CD4-positive, alpha-beta memory T cell (primary cell): ENCODE measurements at regions not wholly inside any gene's neighbourhood (a gene's known extent, or its start where the extent isn't known, plus 50 kb on each side); places are given as distances from the start of the nearest gene placed in this dataset.

Source experiments
- CTCF ChIA-PET: fragments of 350-600 bp; sonication (Branson Sonifier 250); formaldehyde crosslinking; loops from one replicate; lab custom pipeline; 2021; ENCODE audit warnings: inconsistent platforms; ENCODE audit not compliant: partially characterized antibody; lab: Charles Lee
- POLR2A ChIA-PET: fragments of 350-600 bp; sonication (Branson Sonifier 250); formaldehyde crosslinking; loops from one replicate; lab custom pipeline; 2021; ENCODE audit not compliant: partially characterized antibody; lab: Charles Lee
- DNase-seq, 5 donors: peaks; one replicate each; pipeline versions ENCODE4 v3.0.0 to v3.0.0-alpha.2; 2020 to 2022; ENCODE audit warnings: mixed read lengths in 1 of 5
- H3K27ac ChIP-seq: one replicate; pipeline ENCODE4 v1.7.0; 2013; ENCODE audit warnings: low read depth, low read length
- H3K27me3 ChIP-seq: 2 replicates; pipeline ENCODE4 v1.7.0; 2013; ENCODE audit warnings: mild to moderate bottlenecking, low read length, moderate library complexity; ENCODE audit not compliant: insufficient read depth
- H3K36me3 ChIP-seq: 2 replicates; pipeline ENCODE4 v1.7.0; 2013; ENCODE audit warnings: mild to moderate bottlenecking, low read length, moderate library complexity; ENCODE audit not compliant: insufficient read depth
- H3K4me1 ChIP-seq: 2 replicates; pipeline ENCODE4 v1.7.0; 2013; ENCODE audit warnings: mild to moderate bottlenecking, low read length, moderate library complexity; ENCODE audit not compliant: insufficient read depth
- H3K4me3 ChIP-seq, 2 donors: one replicate each; pipeline ENCODE4 v1.7.0; 2013; ENCODE audit warnings: low read length in 2 of 2, mild to moderate bottlenecking in 1 of 2
- H3K9me3 ChIP-seq, 2 donors: one replicate each; pipeline ENCODE4 v1.7.0; 2013; ENCODE audit warnings: low read length in 2 of 2, control low read depth in 1 of 2; ENCODE audit not compliant: control insufficient read depth in 1 of 2
- H3K27ac Mint-ChIP-seq, 7 donors: one replicate each; pipeline ENCODE4 v1.8.0; 2020 to 2021; ENCODE audit warnings: mixed read lengths in 7 of 7, mild to moderate bottlenecking in 6 of 7, inconsistent platforms in 3 of 7, moderate library complexity in 3 of 7
- H3K27me3 Mint-ChIP-seq, 2 donors: one replicate each; pipeline ENCODE4 v1.8.0; 2020 to 2021; ENCODE audit warnings: mixed read lengths in 2 of 2
- H3K36me3 Mint-ChIP-seq, 2 donors: one replicate each; pipeline ENCODE4 v1.8.0; 2020 to 2021; ENCODE audit warnings: mixed read lengths in 2 of 2, inconsistent platforms in 1 of 2, mild to moderate bottlenecking in 1 of 2
- H3K4me1 Mint-ChIP-seq, 4 donors: one replicate each; pipeline ENCODE4 v1.8.0; 2020 to 2021; ENCODE audit warnings: mixed read lengths in 4 of 4, mild to moderate bottlenecking in 1 of 4
- H3K4me3 Mint-ChIP-seq, 8 donors: one replicate each; pipeline ENCODE4 v1.8.0; 2020 to 2021; ENCODE audit warnings: mixed read lengths in 8 of 8, mild to moderate bottlenecking in 7 of 8, moderate library complexity in 6 of 8, inconsistent platforms in 3 of 8
- H3K9me3 Mint-ChIP-seq, 8 donors: one replicate each; pipeline ENCODE4 v1.8.0; 2020 to 2021; ENCODE audit warnings: mixed read lengths in 8 of 8, mild to moderate bottlenecking in 5 of 8, inconsistent platforms in 3 of 8, moderate library complexity in 1 of 8
- intact Hi-C: fragments of 100-400 bp; cut with micrococcal nuclease; formaldehyde crosslinking; loops from one replicate; pipeline ENCODE4 v1.15.1; 2023

DNA sequence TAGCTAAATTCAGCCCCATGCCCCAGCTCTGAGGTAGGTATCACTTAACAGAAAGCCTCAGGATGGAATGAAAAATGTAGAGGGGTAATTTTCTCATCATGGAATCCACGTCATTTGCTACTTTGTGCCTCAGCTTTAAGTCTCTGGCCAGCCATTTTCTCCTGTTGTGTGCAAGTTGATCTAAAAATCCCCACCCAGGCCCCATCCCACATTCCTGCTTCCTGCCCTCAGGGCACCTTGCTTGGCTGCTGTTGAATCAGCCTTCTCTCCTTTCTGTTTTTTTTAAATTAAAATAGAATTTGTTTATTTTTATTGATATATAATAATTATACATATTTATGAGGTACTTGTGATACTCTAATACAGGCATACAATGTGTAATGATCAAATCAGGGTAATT lies 179.9 kb upstream of the TSHZ3 start:
- intact Hi-C loops: no loop called here
- Histone ChIP-seq H3K4me1 (no peaks in the 10 kb centered on the region), H3K27ac (no peak overlapping the region), H3K27me3 (no peaks in the 10 kb centered on the region), H3K36me3 (no peaks in the 10 kb centered on the region), H3K9me3 (no peaks in the 10 kb centered on the region), H3K4me3 (no peak overlapping the region)
- H3K4me3 Mint-ChIP-seq: no peak overlapping the region
- peaks cover 5 to 7% of the 10 kb centered on the region in 2 donors for H3K27me3 Mint-ChIP-seq
- H3K36me3 Mint-ChIP-seq: no peaks in the 10 kb centered on the region
- CTCF ChIA-PET: no interaction called here
- peaks cover 2 to 26% (median 21%) of the 10 kb centered on the region in 8 donors for H3K9me3 Mint-ChIP-seq
- H3K4me1 Mint-ChIP-seq: no peaks in the 10 kb centered on the region
- POLR2A ChIA-PET: no interaction called here
- no peak for DNase-seq
- H3K27ac Mint-ChIP-seq: no peak overlapping the region

DNA sequence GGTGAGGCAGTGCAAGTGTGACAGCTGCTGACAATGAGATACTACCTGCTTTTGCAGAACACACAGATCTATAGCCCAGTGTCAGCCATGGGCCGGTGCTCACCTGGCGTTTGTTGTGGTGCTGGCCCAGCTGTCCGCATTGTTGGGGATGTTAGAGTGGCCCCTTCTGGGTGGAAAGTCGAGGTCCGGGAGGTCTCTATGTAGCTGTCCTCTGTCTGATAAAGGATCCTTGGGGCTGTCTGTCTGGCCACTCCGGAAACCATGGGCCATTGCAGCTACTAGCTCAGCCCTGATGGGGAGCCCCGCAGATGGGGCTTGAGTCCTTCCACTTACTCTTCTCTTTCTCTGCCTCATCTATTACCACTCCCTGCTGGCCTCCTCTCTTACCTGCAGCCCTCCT lies 181.5 kb upstream of the TSHZ3 start:
- peaks cover 2 to 16% (median 12%) of the 10 kb centered on the region in 8 donors for H3K9me3 Mint-ChIP-seq
- ChIA-PET POLR2A (no interaction called here), CTCF (no interaction called here)
- no peak for DNase-seq
- H3K27me3 ChIP-seq: no peaks in the 10 kb centered on the region
- no peaks in the 10 kb centered on the region for H3K4me1 ChIP-seq
- H3K36me3 Mint-ChIP-seq: no peaks in the 10 kb centered on the region
- H3K4me3 Mint-ChIP-seq: no peak overlapping the region
- intact Hi-C loops: no loop called here
- peaks cover 5% of the 10 kb centered on the region in 2 donors for H3K27me3 Mint-ChIP-seq
- H3K4me1 Mint-ChIP-seq: no peaks in the 10 kb centered on the region
- H3K27ac ChIP-seq: no peak overlapping the region
- H3K36me3 ChIP-seq: no peaks in the 10 kb centered on the region
- no peak overlapping the region for H3K27ac Mint-ChIP-seq
- no peak overlapping the region for H3K4me3 ChIP-seq
- H3K9me3 ChIP-seq: no peaks in the 10 kb centered on the region

DNA sequence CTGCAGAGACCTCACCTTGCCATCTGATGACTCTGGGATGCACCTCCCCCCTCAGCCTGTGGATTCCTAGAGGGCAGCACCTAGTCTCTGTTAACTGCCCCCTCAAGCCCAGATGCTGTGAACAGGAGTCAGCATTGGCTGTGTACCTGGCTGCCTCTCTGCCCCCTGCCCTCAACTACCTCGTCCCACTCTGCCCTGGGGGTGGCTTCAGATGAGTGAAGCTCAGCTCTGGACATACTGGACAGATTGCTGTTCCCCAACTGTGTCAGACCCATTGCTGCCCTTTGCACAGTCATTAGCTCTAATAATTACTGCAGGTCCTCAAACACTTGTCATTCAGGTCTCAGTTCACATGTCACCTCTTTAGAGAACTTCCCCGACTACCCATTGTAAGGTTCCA lies 182.1 kb upstream of the TSHZ3 start:
- Mint-ChIP-seq H3K9me3 (peaks cover 2 to 11% (median 7%) of the 10 kb centered on the region in 8 donors), H3K27me3 (peaks cover 5% of the 10 kb centered on the region in 2 donors), H3K36me3 (no peaks in the 10 kb centered on the region), H3K4me1 (no peaks in the 10 kb centered on the region), H3K4me3 (no peak overlapping the region), H3K27ac (no peak overlapping the region)
- CTCF ChIA-PET: no interaction called here
- Histone ChIP-seq H3K27me3 (no peaks in the 10 kb centered on the region), H3K36me3 (no peaks in the 10 kb centered on the region), H3K4me1 (no peaks in the 10 kb centered on the region), H3K9me3 (no peaks in the 10 kb centered on the region), H3K4me3 (no peak overlapping the region), H3K27ac (no peak overlapping the region)
- DNase-seq: no peak
- intact Hi-C loops: no loop called here
- POLR2A ChIA-PET: no interaction called here

GRCh38 chr19:31532034-31532433 lies 182.8 kb upstream of the TSHZ3 start:
- intact Hi-C loops: no loop called here
- no peaks in the 10 kb centered on the region for H3K9me3 ChIP-seq
- H3K36me3 Mint-ChIP-seq: no peaks in the 10 kb centered on the region
- H3K27me3 Mint-ChIP-seq: peaks cover 5% of the 10 kb centered on the region in 2 donors
- no peak overlapping the region for H3K27ac Mint-ChIP-seq
- no peak overlapping the region for H3K4me3 ChIP-seq
- no peak overlapping the region for H3K27ac ChIP-seq
- no peaks in the 10 kb centered on the region for H3K4me1 Mint-ChIP-seq
- H3K4me1 ChIP-seq: no peaks in the 10 kb centered on the region
- no peaks in the 10 kb centered on the region for H3K36me3 ChIP-seq
- H3K27me3 ChIP-seq: no peaks in the 10 kb centered on the region
- ChIA-PET POLR2A (no interaction called here), CTCF (no interaction called here)
- H3K4me3 Mint-ChIP-seq: no peak overlapping the region
- no peak for DNase-seq
- H3K9me3 Mint-ChIP-seq: peaks cover 2 to 7% (median 4%) of the 10 kb centered on the region in 8 donors

DNA sequence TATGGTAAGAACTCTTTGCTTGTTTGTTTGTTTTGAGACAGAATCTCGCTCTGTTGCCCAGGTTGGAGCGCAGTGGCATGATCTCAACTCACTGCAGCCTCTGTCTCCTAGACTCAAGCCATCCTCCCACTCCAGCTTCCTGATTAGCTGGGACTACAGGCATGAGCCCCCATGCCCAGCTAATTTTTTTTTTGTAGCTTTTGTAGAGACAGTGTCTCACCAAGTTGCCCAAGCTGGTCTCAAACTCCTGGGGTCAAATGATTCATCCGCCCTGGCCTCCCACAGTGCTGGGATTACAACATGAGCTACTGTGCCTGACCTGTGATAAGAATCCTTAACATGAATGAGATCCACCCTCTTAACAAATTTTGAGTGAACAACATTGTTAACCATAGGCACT lies 183.9 kb upstream of the TSHZ3 start:
- H3K9me3 ChIP-seq: no peaks in the 10 kb centered on the region
- no peak overlapping the region for H3K27ac Mint-ChIP-seq
- H3K27me3 ChIP-seq: no peaks in the 10 kb centered on the region
- peaks cover 2 to 5% of the 10 kb centered on the region in 2 donors for H3K27me3 Mint-ChIP-seq
- H3K36me3 Mint-ChIP-seq: no peaks in the 10 kb centered on the region
- no peak overlapping the region for H3K27ac ChIP-seq
- H3K4me1 ChIP-seq: no peaks in the 10 kb centered on the region
- H3K4me3 ChIP-seq: no peak overlapping the region
- H3K4me3 Mint-ChIP-seq: no peak overlapping the region
- DNase-seq: no peak
- peaks cover 0 to 11% (median 4%) of the 10 kb centered on the region in 8 donors for H3K9me3 Mint-ChIP-seq
- H3K36me3 ChIP-seq: no peaks in the 10 kb centered on the region
- CTCF ChIA-PET: no interaction called here
- POLR2A ChIA-PET: no interaction called here
- intact Hi-C loops: no loop called here
- no peaks in the 10 kb centered on the region for H3K4me1 Mint-ChIP-seq

- Histone ChIP-seq H3K4me3 (no peak overlapping the region), H3K27me3 (no peaks in the 10 kb centered on the region), H3K36me3 (no peaks in the 10 kb centered on the region), H3K4me1 (no peaks in the 10 kb centered on the region), H3K27ac (no peak overlapping the region), H3K9me3 (no peaks in the 10 kb centered on the region)
- Mint-ChIP-seq H3K4me1 (no peaks in the 10 kb centered on the region), H3K27me3 (peaks cover 2 to 5% of the 10 kb centered on the region in 2 donors), H3K4me3 (no peak overlapping the region), H3K27ac (no peak overlapping the region), H3K36me3 (no peaks in the 10 kb centered on the region), H3K9me3 (peaks cover 0 to 12% (median 3%) of the 10 kb centered on the region in 8 donors)
- ChIA-PET CTCF (no interaction called here), POLR2A (no interaction called here)
- DNase-seq: no peak
- intact Hi-C loops: no loop called here
Measured at GRCh38 chr19:31534231-31534630, 185.0 kb upstream of the TSHZ3 start.

DNA sequence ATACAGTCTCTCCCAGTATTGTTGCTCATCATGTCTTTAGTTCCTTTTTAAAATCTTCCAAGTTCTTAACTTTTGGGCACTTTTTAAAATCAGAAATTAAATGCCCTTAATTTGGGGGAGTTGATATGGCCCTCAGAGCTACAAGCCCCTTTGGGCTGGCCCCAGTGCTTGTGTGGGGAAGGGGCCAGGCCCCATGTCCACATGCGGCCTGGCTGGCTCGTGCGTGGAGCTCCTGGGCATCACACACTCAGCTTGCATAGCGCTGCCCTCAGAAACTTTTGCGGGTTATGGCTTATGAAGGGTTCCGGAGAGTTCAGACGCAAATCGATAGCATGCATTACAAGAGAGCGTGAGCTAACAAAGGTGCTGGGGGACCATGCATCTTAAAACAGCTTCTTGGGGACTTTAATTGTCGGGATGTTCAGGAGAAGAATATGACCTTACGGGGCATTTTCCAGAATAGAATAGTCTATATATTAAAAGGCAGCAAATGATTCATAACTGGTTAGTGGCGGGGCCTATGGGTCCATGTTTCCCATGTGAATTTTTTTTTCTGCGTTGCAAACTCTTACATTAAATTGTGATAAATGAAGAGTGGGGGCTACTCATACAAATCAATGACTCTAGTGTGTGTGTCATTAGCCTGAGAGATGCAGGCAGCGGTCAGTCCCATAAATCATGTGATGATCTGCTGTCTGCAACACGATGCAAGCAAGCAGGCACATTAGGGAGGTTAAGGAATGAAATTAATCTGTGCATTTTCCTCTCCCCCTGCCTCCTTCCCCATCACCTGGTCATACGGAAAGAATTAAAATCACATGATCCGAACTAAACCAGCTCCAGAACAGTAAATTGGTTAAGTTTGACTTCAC lies 185.8 kb upstream of the TSHZ3 start:
- Mint-ChIP-seq H3K27ac (no peak overlapping the region), H3K36me3 (no peaks in the 10 kb centered on the region), H3K9me3 (peaks cover 0 to 12% (median 3%) of the 10 kb centered on the region in 8 donors), H3K4me1 (no peaks in the 10 kb centered on the region), H3K4me3 (no peak overlapping the region), H3K27me3 (peaks cover 2 to 5% of the 10 kb centered on the region in 2 donors)
- no peaks in the 10 kb centered on the region for H3K4me1 ChIP-seq
- no peaks in the 10 kb centered on the region for H3K9me3 ChIP-seq
- CTCF ChIA-PET: no interaction called here
- no peak for DNase-seq
- intact Hi-C loops: no loop called here
- H3K36me3 ChIP-seq: no peaks in the 10 kb centered on the region
- POLR2A ChIA-PET: no interaction called here
- no peak overlapping the region for H3K27ac ChIP-seq
- no peaks in the 10 kb centered on the region for H3K27me3 ChIP-seq
- no peak overlapping the region for H3K4me3 ChIP-seq
